IPS-NIHi11 (cell line): ENCODE measurements at regions not wholly inside any gene's neighbourhood (a gene's known extent, or its start where the extent isn't known, plus 50 kb on each side); places are given as distances from the start of the nearest gene placed in this dataset.
"Not testable (repeated sequence)": the region's sequence is repeated elsewhere in the genome, so short reads cannot be mapped to it uniquely, and the experiment has no call there.

ENCODE experiments used
- DNase-seq: peaks from one replicate; pipeline ENCODE4 v3.0.0; 2012; ENCODE audit warnings: mixed read lengths, low spot score

GRCh38 chr13:82963226-82964099 is 918.8 kb downstream of the SLITRK1 start:
- no peak for DNase-seq

- no peak for DNase-seq
These were observed 919.9 kb downstream of the SLITRK1 start for GRCh38 chr13:82962397-82962796.

DNA sequence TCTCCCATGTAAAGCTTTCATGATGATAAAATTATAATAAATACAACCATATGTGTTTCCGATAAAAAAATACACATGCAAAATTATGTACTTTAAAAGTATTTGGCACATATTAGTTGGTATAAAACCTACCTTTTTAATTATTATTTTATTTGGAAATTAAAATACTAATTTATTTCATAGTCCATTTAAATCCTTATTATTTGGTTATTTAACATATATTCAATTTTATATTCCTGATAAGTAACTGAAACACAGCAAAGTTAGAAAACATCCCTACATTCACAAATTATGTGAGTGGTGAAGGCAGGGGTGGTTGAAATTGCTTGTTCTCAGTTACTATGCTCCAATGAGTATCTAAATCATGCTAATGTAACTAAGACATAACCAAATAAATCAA is 920.5 kb downstream of the SLITRK1 start:
- no peak for DNase-seq

- DNase-seq, result not testable (repeated sequence)
These were observed 929.9 kb downstream of the SLITRK1 start for GRCh38 chr13:82952336-82952735.

DNA sequence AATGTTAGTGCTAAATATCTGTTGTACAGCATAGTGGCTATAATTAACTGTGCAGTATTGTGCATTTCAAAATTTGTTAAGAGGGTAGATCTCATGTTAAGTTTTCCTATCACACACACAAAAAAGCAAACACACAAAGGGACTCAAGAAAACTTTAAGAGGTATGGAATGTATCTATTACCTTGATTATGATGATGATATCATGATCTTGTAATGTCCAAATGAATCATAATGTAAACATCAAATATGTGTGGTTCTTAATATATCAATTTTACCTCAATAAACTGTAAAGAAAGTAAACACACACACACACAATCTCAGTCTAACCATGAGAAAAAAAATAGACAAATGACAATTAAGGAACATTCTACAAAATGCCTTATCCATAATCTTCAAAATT is 934.6 kb downstream of the SLITRK1 start:
- no peak for DNase-seq

- DNase-seq, result no peak
These were observed 935.1 kb downstream of the SLITRK1 start for GRCh38 chr13:82947191-82947621.

DNA sequence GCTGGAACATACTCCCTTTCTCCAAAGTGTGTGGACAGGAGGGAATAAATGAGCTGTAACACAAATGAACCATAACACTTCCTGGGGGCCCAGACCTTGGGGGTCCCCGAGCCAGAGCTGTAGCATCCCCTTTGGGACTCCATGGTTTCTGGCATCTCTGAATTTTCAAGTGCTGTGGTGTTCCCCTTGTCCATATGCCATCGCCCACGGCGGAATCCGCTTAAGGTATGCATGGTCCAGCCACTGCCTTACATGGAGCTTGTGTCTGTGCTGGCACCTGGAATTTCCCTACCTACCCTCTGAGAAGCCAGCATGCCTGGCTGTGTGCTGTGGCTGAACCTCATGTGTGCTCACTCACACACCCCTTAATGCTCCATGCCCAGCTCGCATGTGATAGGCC is 943.6 kb downstream of the SLITRK1 start:
- no peak for DNase-seq

DNA sequence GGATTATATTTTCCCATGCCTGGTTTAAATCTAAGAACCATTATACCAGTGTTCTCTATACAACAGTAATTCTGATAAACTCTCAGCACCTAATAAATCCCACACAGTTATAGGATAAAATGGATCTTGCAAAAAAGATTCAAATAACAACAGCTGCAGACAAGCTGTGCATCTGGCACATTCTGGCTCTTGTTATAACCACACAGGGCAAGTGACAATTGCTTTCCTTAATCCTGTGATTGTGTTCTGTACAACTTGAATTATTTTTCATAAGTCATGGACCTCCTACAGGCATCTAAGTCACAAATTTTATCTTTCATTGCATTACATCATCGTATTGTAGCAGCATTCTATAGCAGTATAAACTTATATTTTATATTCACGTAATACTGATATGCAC is 948.3 kb downstream of the SLITRK1 start:
- DNase-seq, result no peak

DNA sequence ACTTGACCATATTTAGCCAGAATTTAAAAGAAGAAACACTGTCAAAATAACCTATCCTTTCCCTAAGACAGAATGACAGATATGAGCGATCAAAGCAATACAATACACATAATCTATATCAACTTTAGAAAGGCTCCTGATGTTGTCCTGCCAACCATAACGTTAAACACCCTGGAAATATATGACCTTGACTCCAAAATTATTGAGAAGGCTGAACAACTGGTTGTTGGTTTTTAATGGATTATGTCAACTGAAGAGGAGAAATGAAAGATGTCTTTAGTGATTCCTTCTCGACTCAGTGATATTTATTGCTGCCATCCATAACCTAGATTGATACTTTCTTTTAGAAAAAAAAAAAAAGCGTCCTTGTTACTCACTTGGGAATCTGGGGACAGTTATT is 957.2 kb downstream of the SLITRK1 start:
- DNase-seq, result no peak

DNA sequence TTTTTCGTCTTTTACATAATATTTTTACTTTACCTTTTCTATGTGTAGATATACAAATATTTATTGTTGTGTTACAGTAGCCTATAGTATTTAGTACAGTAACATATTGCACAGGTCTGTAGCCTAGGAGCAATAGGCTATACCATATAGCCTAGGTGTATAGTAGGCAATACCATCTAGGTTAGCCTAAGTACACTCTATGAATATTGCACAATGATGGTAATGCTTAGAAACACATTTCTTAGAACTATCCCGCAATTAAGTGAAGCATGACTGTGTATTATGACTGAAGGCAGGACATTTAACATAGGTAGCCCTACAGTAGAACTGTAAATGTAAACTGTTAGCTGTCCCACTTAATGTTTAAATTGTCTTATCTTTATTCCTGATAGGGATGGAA is 964.3 kb downstream of the SLITRK1 start:
- DNase-seq, result no peak

DNA sequence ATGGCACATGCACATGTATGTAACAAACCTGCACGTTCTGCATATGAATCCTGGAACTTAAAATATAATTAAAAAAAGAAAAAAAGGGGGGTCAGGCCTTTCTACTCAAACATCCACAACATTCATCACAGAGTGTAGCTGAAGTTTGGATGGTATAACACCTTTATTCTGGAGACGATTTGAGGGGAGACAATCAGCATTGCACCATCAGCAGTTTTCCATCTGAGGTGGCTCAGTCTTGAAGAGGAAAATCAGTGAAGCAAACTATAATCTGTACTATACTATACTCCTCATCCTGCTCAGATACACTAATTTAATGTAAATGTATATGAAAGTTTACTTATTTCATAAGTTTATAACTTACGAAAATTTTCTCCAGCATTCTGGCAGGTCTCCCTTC is 969.7 kb downstream of the SLITRK1 start:
- DNase-seq, result no peak

- DNase-seq, result no peak
These were observed 977.2 kb downstream of the SLITRK1 start for GRCh38 chr13:82905071-82905470.

DNA sequence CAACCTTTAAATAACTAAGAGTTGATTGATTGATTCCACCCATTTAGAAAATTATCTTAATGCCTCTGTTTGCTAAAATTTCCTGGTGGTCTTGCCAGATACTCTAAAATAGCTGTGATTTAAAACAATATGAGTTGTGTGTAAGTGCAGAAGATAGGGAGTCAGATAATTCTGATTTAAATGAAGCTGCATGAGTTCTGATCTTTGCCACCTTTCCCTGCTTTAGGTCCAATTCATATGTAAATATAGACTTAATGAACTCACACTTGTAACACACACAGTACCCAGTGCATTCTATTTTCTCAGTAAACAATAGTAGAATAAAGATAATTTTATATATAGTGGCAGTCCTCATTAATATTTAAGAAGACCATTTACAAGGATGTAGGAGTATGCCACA is 981.8 kb downstream of the SLITRK1 start:
- peak; percentile 3 for DNase-seq

DNA sequence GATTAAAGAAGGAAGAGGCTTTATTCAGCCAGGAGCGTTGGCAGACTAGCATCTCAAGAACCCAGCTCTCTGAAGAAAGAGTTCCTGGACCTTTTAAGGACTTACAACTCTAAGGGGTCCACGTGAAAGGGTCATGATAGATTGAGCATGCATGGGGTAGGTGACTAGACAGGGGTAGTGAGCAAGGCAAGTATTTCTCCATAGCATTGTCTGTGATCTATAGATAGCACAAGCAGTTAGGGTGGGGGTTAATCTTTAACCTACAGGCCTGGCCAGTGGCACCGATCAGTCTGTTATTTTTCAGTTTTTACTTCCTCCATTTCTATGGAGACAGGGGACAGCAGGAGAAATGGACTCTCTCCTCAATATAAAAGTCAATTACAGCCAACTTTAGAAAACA is 983.7 kb downstream of the SLITRK1 start:
- DNase-seq, result no peak

GRCh38 chr13:82879921-82880320 is 1002.4 kb downstream of the SLITRK1 start:
- DNase-seq, result no peak

- no peak for DNase-seq
These were observed 1003.7 kb downstream of the SLITRK1 start for GRCh38 chr13:82878536-82878935.

GRCh38 chr13:82867284-82867683 is 1015.0 kb downstream of the SLITRK1 start:
- DNase-seq, result no peak

DNA sequence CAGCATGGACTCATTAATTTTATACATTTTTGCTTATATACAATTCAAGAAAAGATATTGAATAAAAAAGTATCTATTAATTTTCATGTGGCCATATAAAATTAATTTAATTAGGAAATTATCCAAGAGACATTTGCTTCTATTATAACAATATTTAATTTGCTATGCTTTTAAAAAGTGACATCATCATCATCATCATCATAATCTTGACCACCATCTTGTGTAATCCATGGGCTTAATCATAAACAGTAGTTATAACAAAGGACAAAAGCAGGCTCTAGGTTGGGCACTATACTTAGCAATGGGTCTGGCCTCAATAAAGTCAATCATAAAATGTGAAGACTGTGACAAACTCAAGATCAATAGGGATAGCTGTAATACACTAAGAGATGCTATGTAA is 1031.6 kb downstream of the SLITRK1 start:
- DNase-seq, result no peak

DNA sequence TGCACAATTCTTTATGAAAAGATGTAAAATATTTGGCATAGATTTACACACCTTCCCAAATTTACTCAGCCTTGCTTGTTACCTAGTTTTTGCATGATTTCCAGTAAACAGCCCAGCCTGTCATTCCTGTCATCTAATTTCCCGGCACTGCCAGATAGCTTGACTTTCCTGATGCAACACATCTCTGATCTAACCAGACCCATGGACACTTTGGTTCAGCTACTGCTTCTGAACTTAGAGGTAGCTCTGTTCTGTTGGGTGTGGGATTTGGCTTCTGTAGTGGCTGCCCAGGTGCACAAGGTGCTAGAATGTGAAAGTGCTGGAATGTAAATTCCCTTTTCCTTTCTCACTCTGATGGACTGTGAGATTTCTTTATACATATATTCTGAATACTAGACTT is 1033.5 kb downstream of the SLITRK1 start:
- no peak for DNase-seq

- no peak for DNase-seq
These were observed 1034.7 kb downstream of the SLITRK1 start for GRCh38 chr13:82847595-82847994.

DNA sequence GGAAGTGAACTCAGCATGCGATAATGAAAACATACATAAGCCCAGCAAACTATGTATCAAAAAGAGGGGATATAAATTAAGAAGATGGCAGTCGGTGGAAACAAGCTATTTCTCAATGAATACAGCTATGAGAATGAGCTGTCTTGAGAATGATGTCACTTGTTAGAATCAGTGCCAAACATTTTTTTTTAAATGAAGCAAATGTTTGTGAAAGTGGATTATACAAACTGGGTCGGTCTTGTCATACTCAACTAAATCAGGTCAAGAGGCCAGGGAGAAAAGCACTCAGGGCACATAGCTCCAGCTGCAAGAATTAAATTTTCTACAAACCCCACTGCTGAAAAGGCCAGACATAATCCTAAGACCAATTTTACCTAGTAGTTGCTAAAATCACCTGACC is 1048.4 kb downstream of the SLITRK1 start:
- DNase-seq, result no peak

DNA sequence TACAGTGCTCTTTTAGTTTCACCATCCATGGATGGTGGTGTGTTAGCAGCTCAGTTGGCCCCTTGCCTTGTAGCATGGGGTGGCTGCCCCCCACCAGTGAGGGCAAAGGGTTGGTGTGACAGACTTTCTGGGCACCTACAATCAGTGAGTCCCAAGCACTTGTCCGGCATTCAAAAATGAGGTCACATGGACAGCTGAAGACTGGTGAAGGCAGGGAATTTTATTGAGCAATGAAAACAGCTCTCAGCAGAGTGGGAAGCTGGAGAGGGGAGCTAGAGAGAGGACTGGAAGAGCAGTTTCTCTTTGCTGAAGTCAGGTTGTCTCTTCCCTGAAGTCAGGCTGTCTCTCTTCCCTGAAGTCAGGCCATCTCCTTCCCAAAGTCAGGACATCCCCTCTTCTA is 1053.2 kb downstream of the SLITRK1 start:
- DNase-seq, result no peak

- no peak for DNase-seq
These were observed 1054.5 kb downstream of the SLITRK1 start for GRCh38 chr13:82827724-82828123.

- DNase-seq, result no peak
These were observed 1059.3 kb downstream of the SLITRK1 start for GRCh38 chr13:82822935-82823334.
